Medulla oblongata (tissue), 1 donor: ENCODE measurements at regions not wholly inside any gene's neighbourhood (a gene's known extent, or its start where the extent isn't known, plus 50 kb on each side); places are given as distances from the start of the nearest gene placed in this dataset.

Experiments
- DNase-seq: peaks from one replicate; pipeline ENCODE4 v3.0.0-alpha.2; 2015; ENCODE audit errors: extremely low spot score

DNA sequence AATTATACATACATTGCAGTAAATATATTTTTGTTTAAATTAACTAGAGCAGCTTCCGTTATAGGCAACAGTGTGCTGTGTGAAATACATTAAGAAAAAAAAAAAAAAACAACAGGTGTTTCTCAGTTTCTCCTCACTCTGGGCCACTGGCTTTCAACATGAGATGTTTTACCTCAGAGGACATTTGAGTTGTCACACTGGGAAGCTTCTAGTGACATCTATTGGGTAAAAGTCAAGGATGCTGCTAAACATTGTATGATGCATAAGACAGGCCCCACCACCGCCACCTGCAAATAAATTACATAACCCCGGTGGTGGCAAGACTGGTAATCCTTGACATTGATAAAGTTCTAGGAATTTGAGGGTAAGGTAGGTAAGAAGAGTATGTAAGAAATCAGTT, 1512.2 kb downstream of the C4orf33 start:
- DNase-seq, result no peak

DNA sequence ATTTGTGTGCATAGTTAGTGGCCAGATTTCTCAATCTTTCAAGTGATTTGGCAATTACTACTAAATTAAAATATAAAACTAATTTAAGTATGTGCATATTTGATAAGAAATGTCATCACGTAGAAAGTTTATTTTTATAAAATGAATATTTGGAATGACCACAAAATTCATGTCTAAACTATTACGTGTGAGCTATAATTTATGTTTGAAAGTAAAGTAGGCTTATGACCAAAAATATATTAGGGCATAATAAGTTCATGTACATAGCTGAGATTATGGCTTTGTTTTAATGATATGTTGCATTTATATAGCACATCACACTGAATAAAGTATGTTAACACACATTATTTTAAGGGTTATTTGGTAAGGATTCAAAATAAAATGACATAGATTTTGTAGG, 1532.6 kb downstream of the C4orf33 start:
- no peak for DNase-seq

DNA sequence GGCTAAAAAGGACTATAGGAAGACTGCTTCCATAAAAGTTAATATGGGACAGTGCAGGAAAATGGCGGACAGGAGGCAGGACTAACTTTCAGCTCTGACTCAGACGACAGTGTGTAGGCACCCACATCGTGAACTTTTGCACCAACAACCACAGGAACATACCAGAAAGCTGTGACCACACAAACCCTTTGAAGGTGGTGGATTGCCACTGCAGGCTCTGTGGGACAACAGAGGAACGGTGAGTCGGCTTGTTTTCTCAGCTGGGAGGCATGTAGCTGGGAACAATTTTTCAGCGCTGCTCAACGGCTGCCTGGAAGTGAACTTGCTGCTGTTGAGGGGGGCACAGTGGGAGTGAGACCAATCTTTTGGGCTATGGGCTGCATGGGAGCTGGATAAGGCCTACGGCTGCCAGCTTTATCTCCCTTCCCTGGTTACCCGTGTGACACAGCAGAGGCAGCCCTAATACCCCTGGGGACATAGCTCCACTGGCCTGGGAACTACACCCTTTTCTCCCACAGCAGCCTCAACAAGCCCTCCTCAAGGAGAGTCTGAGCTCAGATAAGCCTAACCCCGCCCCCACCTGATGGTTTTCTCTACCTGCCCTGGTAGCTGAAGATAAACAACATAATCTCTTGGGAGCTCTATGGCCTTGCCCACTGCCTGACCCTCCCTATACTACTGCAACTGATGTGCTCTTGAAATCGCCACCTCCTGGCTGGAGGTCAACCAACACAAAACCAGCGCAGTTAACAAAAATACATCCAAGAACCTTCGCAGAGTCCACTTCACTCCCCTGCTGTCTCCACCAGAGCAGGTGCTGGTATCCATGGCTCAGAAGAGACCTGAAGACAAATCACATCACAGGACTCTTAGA, 1537.0 kb downstream of the C4orf33 start:
- DNase-seq, result no peak

GRCh38 chr4:130636486-130636885, 1540.5 kb downstream of the C4orf33 start:
- DNase-seq, result no peak

DNA sequence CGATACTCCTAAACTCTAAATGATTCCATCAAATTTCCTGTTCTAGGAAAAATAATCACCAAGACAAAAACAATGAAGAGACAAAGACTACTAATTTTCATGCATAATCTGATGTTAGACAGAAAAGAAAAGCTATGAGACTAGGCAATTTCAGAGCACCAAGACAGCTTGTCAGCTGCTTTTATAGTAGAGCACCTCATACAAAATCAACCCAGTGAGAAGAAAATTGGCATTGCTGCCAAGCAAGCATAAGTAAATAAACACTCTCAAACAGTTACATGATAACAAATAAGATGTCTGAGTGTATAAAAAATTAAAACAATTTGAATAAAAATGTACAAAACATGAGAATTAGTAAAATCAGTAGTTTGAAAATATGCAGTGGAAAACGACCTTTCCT, 1544.6 kb downstream of the C4orf33 start:
- no peak for DNase-seq

- DNase-seq, result no peak
These were observed 1550.9 kb downstream of the C4orf33 start for GRCh38 chr4:130646886-130647285.

DNA sequence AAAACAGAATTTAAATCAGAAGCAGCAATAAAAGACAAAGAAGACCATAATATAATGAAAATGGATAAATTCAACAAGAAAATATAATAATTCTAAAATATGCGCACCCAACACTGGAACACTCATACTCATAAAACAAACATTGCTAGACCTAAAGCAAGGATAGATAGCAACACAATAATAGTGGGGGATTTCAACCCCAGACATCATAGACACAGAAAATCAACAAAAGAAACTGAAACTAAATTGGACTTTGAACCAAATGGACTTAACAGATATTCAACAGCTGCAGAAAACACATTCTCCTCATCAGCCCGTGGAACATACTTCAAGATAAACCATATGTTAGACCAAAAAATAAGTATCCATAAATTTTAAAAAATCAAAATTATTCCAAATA, 1552.6 kb downstream of the C4orf33 start:
- no peak for DNase-seq

DNA sequence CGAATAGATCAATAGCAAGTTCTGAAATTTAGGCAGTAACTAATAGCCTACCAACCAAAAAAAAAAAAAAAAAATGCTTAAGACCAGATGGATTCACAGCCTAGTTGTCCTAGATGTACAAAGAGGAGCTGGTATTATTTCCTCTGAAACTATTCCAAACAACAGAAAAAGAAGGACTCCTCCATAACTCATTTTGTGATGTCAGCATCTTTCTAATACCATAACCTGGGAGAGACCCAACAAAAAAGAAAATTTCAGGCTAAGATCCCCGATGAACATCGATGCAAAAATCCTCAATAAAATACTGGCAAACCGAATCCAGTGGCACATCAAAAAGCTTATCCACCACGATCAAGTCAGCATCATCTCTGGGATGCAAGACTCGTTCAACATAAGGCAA, 1557.9 kb downstream of the C4orf33 start:
- no peak for DNase-seq

- DNase-seq, result no peak
These were observed 1563.4 kb downstream of the C4orf33 start for GRCh38 chr4:130659320-130659719.

DNA sequence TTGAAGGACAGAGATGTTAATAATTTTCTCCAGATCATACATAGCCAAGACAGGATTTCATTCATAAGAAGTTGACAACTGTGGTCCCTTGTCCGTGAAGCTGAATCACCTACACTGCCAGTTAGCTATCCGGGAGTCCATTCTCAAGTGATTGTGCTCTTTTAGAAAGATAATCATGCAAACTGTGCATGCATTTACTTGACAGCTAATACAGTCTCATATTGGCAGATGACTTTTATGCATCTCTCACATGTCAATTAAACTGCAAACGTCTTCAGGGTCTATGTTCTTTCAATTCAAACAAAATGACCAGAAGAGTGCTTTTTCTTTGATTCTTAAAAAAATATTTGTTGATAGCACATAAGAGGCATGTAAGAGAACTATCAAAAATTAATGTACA, 1572.9 kb downstream of the C4orf33 start:
- no peak for DNase-seq

- no peak for DNase-seq
These were observed 1579.3 kb downstream of the C4orf33 start for GRCh38 chr4:130675266-130675665.

DNA sequence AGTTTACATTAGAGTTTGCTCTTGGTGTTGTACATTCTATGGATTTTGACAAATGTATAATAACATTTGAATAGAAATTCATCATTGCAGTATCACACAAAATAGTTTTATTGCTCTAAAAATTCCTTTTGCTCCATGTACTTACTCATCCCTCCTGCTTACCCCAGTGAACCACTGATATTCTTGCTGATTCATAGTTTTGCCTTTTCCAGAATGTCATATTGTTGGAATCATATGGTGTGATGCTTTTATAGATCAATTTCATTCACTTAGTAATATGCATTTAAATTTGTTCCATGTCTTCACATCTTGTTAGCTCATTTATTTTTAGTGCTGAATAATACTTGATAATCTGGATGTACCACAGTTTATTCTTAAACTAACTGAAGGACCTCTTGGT, 1593.2 kb downstream of the C4orf33 start:
- DNase-seq, result no peak

GRCh38 chr4:130698251-130698650, 1602.3 kb downstream of the C4orf33 start:
- DNase-seq, result no peak

- no peak for DNase-seq
These were observed 1603.1 kb downstream of the C4orf33 start for GRCh38 chr4:130699004-130699403.

GRCh38 chr4:130703211-130703935, 1607.4 kb downstream of the C4orf33 start:
- DNase-seq, result no peak

GRCh38 chr4:130705023-130705422, 1609.1 kb downstream of the C4orf33 start:
- no peak for DNase-seq

- no peak for DNase-seq
These were observed 1616.1 kb downstream of the C4orf33 start for GRCh38 chr4:130712038-130712437.

GRCh38 chr4:130714006-130714405, 1618.1 kb downstream of the C4orf33 start:
- DNase-seq, result no peak

- DNase-seq, result no peak
These were observed 1626.4 kb downstream of the C4orf33 start for GRCh38 chr4:130722361-130722760.

- DNase-seq, result no peak
These were observed 1640.7 kb downstream of the C4orf33 start for GRCh38 chr4:130736436-130737185.

GRCh38 chr4:130738233-130738632, 1642.3 kb downstream of the C4orf33 start:
- DNase-seq, result peak; percentile 26

GRCh38 chr4:130747842-130748241, 1651.9 kb downstream of the C4orf33 start:
- DNase-seq, result no peak
